GM13977 (cell line): ENCODE measurements at regions not wholly inside any gene's neighbourhood (a gene's known extent, or its start where the extent isn't known, plus 50 kb on each side); places are given as distances from the start of the nearest gene placed in this dataset.
"Not testable (repeated sequence)": the region's sequence is repeated elsewhere in the genome, so short reads cannot be mapped to it uniquely, and the experiment has no call there.

ENCODE experiments used
- DNase-seq: peaks from one replicate; pipeline ENCODE4 v3.0.0; 2012; ENCODE audit warnings: low spot score
- in situ Hi-C: fragments of 300-500 bp; cut with MboI; formaldehyde crosslinking; loops from one replicate; pipeline ENCODE4 v1.12.0; 2022; ENCODE audit warnings: low sequenced_read_pairs, low pct_unique_long_range_greater_than_20kb, mixed read lengths, inconsistent platforms; ENCODE audit not compliant: unreplicated experiment
- TF ChIP-seq, protein P1 (sequence below): IDR thresholded peaks from 2 replicates; pipeline ENCODE4 v1.5.1; 2012; ENCODE audit warnings: mild to moderate bottlenecking, control low read depth; ENCODE audit not compliant: insufficient read depth; ENCODE audit errors: extremely low read depth, missing control alignments

GRCh38 chr5:136764601-136765000 lies 399.3 kb upstream of the TRPC7 start:
- no peak for DNase-seq
- in situ Hi-C loops: no loop called here
- TF ChIP-seq, protein P1, sequence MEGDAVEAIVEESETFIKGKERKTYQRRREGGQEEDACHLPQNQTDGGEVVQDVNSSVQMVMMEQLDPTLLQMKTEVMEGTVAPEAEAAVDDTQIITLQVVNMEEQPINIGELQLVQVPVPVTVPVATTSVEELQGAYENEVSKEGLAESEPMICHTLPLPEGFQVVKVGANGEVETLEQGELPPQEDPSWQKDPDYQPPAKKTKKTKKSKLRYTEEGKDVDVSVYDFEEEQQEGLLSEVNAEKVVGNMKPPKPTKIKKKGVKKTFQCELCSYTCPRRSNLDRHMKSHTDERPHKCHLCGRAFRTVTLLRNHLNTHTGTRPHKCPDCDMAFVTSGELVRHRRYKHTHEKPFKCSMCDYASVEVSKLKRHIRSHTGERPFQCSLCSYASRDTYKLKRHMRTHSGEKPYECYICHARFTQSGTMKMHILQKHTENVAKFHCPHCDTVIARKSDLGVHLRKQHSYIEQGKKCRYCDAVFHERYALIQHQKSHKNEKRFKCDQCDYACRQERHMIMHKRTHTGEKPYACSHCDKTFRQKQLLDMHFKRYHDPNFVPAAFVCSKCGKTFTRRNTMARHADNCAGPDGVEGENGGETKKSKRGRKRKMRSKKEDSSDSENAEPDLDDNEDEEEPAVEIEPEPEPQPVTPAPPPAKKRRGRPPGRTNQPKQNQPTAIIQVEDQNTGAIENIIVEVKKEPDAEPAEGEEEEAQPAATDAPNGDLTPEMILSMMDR: no peak

DNA sequence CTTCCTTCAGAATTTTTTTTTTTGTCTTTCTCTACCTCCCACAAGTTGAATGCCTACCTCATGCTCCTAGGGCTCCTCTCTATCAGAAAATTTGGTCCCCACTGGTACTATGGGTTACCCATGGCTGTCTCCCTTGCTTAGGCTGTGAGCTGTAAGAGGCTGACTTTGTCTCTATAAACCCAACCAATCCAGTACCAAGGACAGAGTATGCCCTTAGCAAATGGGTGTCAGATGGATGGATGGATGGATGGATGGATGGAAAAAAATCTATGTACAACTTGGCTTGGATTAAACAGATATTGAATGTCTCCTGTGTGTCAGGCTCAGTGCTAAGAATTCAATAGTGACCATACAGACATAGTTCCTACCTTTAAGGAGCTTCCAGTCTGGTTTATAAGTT lies 398.2 kb upstream of the TRPC7 start:
- DNase-seq: no peak
- in situ Hi-C loops: no loop called here

GRCh38 chr5:136754216-136754615 lies 388.9 kb upstream of the TRPC7 start:
- DNase-seq: no peak
- TF ChIP-seq, protein P1: no peak
- in situ Hi-C loops: no loop called here

More for the DNA sequence above, 398.2 kb upstream of the TRPC7 start:
- TF ChIP-seq, protein P1: no peak

- TF ChIP-seq, protein P1: no peak
- no peak for DNase-seq
- in situ Hi-C loops: no loop called here
These were observed 385.0 kb upstream of the TRPC7 start for GRCh38 chr5:136750224-136750862.

DNA sequence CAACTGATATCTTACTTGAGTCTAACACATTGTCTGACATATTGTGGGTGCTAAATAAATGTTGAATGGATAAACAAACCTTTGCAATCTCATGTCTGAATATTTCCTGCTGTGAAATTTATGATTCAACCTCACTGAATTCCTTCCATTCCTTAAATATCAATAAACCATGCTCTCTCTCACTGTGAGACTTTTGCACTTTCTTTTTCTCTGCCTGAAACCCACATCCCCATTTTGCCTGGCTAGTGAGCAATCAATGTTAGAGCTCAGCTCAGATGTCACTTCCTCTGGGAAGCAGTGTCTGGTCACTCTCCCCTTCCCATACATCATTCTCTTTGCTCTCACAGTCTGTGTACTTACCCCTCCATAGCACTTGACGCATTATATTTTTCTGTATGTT lies 383.7 kb upstream of the TRPC7 start:
- in situ Hi-C loops: no loop called here
- no peak for DNase-seq
- TF ChIP-seq, protein P1: no peak

DNA sequence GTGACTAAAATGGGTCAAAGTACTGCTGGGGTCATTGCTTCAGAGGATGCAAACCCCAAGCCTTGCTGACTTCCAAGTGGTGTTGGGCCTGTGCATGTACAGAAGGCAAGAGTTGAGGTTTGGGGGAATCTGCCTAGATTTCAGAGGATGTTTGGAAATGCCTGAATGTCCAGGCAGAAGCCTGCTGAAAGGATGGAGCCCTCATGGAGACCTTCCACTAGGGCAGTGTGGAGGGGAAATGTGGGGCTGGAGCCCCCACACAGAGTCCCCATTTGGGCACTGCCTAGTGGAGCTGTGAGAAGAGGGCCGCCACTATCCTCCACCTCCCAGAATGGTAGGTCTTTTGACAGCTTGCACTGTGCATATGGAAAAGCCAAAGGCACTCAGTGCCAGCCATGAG lies 377.7 kb upstream of the TRPC7 start:
- TF ChIP-seq, protein P1: no peak
- no peak for DNase-seq
- in situ Hi-C loops: no loop called here

DNA sequence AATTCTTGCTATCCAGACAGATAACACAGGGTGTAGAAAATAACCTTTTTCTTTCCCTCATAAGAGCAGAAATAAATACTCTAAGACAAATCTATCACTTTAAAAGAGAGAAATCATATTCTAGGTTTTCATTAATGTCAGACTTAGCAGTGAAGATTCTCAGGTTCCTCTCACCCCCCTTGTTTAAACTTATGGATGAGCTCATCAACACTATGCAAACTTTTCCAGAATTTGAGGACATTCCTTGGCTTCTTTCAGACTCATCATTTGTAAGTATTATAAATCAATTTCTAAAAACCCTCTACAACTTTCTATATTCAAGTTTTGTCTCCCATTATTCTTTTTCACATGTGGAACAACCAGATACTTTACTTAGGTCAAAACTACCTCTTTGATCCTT lies 374.9 kb upstream of the TRPC7 start:
- in situ Hi-C loops: no loop called here
- DNase-seq: no peak
- TF ChIP-seq, protein P1: no peak

DNA sequence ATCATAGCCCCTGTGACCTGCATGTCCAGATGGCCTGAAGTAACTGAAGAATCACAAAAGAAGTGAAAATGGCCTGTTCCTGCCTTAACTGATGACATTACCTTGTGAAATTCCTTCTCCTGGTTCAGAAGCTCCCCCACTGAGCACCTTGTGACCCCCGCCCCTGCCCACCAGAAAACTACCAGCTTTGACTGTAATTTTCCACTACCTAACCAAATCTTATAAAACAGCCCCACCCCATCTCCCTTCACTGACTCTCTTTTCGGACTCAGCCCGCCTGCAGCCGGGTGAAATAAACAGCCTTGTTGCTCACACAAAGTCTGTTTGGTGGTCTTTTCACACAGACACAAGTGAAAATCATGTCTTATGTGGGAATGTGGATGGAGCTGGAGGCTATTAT lies 373.9 kb upstream of the TRPC7 start:
- in situ Hi-C loops, DNase-seq: not testable (repeated sequence)
